NCI-H2171 (cell line): ENCODE measurements at regions not wholly inside any gene's neighbourhood (a gene's known extent, or its start where the extent isn't known, plus 50 kb on each side); places are given as distances from the start of the nearest gene placed in this dataset.
A peak's percentile ranks its signal among the peaks of the same experiment; 100 is the strongest.

Experiments used
- DNase-seq: peaks from one replicate; lab custom pipeline; 2025; lab: John Stamatoyannopoulos, UW

GRCh38 chr10:44197646-44198045, 187.3 kb downstream of the CXCL12 start:
- DNase-seq = no peak

GRCh38 chr10:44196336-44196735, 188.6 kb downstream of the CXCL12 start:
- DNase-seq = no peak

- no peak for DNase-seq
Observed at GRCh38 chr10:44196008-44196320, 188.9 kb downstream of the CXCL12 start.

GRCh38 chr10:44195112-44196007, 189.5 kb downstream of the CXCL12 start:
- DNase-seq = no peak

GRCh38 chr10:44194435-44194834, 190.5 kb downstream of the CXCL12 start:
- DNase-seq = no peak

GRCh38 chr10:44193567-44194220, 191.2 kb downstream of the CXCL12 start:
- DNase-seq = no peak

GRCh38 chr10:44193166-44193565, 191.7 kb downstream of the CXCL12 start:
- no peak for DNase-seq

GRCh38 chr10:44192435-44192834, 192.5 kb downstream of the CXCL12 start:
- no peak for DNase-seq

GRCh38 chr10:44190541-44190940, 194.4 kb downstream of the CXCL12 start:
- DNase-seq = no peak

GRCh38 chr10:44186821-44187220, 198.1 kb downstream of the CXCL12 start:
- DNase-seq = no peak

- DNase-seq = no peak
Observed at GRCh38 chr10:44186150-44186549, 198.7 kb downstream of the CXCL12 start.

GRCh38 chr10:44185315-44185666, 199.6 kb downstream of the CXCL12 start:
- no peak for DNase-seq

GRCh38 chr10:44184633-44185314, 200.1 kb downstream of the CXCL12 start:
- no peak for DNase-seq

- DNase-seq = no peak
Observed at GRCh38 chr10:44183667-44184632, 200.9 kb downstream of the CXCL12 start.

GRCh38 chr10:44182909-44183308, 202.0 kb downstream of the CXCL12 start:
- DNase-seq = no peak

- peak; percentile 6 for DNase-seq
Observed at GRCh38 chr10:44180321-44181168, 204.4 kb downstream of the CXCL12 start.

GRCh38 chr10:44178856-44179255, 206.0 kb downstream of the CXCL12 start:
- no peak for DNase-seq

GRCh38 chr10:44178281-44178680, 206.6 kb downstream of the CXCL12 start:
- DNase-seq = no peak

GRCh38 chr10:44177610-44178009, 207.3 kb downstream of the CXCL12 start:
- DNase-seq = no peak

- DNase-seq = no peak
Observed at GRCh38 chr10:44176311-44176710, 208.6 kb downstream of the CXCL12 start.

- DNase-seq = no peak
Observed at GRCh38 chr10:44173608-44173894, 211.3 kb downstream of the CXCL12 start.
